SK-N-SH treated with all-trans-retinoic acid at 6 μM for 48 hours (cell line): ENCODE measurements at regions not wholly inside any gene's neighbourhood (a gene's known extent, or its start where the extent isn't known, plus 50 kb on each side); places are given as distances from the start of the nearest gene placed in this dataset.

Experiments
- ATAC-seq: fragments of 200-7000 bp; cut with Tn5 transposase; 3 replicates; pipeline ENCODE4 v1.9.1; 2020; ENCODE audit warnings: mild to moderate bottlenecking, moderate library complexity
- ARNTL ChIP-seq: fragments of 450-650 bp; formaldehyde crosslinking; IDR thresholded peaks from 2 replicates; pipeline ENCODE4 v1.5.0; 2020; ENCODE audit warnings: low read depth, mild to moderate bottlenecking, moderate library complexity, borderline replicate concordance
- BACH2 ChIP-seq: fragments of 250-450 bp; sonication (Bioruptor Pico); IDR thresholded peaks from 2 replicates; pipeline ENCODE4 v1.9.0; 2021; ENCODE audit warnings: mild to moderate bottlenecking, borderline replicate concordance
- CREB5 ChIP-seq: fragments of 250-450 bp; sonication (Bioruptor Pico); IDR thresholded peaks from 2 replicates; pipeline ENCODE4 v1.5.1; 2020; ENCODE audit warnings: low read depth, mild to moderate bottlenecking, moderate library complexity
- CSDC2 ChIP-seq: fragments of 250-450 bp; sonication (Bioruptor Pico); IDR thresholded peaks from 2 replicates; pipeline ENCODE4 v1.5.0; 2020; ENCODE audit warnings: mild to moderate bottlenecking, moderate library complexity
- CSRNP3 ChIP-seq: fragments of 250-450 bp; sonication (Bioruptor Pico); IDR thresholded peaks from 2 replicates; pipeline ENCODE4 v1.5.1; 2021; ENCODE audit warnings: mild to moderate bottlenecking, moderate library complexity
- ESRRG ChIP-seq: fragments of 250-450 bp; sonication (Bioruptor Pico); IDR thresholded peaks from 2 replicates; pipeline ENCODE4 v1.6.1; 2021; ENCODE audit warnings: mild to moderate bottlenecking
- GLIS3 ChIP-seq: fragments of 250-450 bp; sonication (Bioruptor Pico); IDR thresholded peaks from 2 replicates; pipeline ENCODE4 v1.5.0; 2020; ENCODE audit warnings: mild to moderate bottlenecking, moderate library complexity
- ISL1 ChIP-seq: fragments of 250-450 bp; sonication (Bioruptor Pico); IDR thresholded peaks from 2 replicates; pipeline ENCODE4 v2.1.2; 2022; ENCODE audit warnings: mild to moderate bottlenecking, moderate library complexity
- OSR1 ChIP-seq: fragments of 250-450 bp; sonication (Bioruptor Pico); IDR thresholded peaks from 2 replicates; pipeline ENCODE4 v1.8.0; 2022; ENCODE audit warnings: moderate library complexity, mild to moderate bottlenecking, inconsistent platforms
- PATZ1 ChIP-seq: fragments of 250-450 bp; sonication (Bioruptor Pico); IDR thresholded peaks from 2 replicates; pipeline ENCODE4 v1.8.0; 2020; ENCODE audit warnings: mild to moderate bottlenecking, moderate library complexity, borderline replicate concordance
- POU6F1 ChIP-seq: fragments of 250-450 bp; sonication (Bioruptor Pico); IDR thresholded peaks from 2 replicates; pipeline ENCODE4 v1.8.0; 2021; ENCODE audit warnings: low read depth, mild to moderate bottlenecking, moderate library complexity, borderline replicate concordance
- PPARA ChIP-seq: fragments of 250-450 bp; sonication (Bioruptor Pico); IDR thresholded peaks from 2 replicates; pipeline ENCODE4 v1.5.0; 2020; ENCODE audit warnings: mild to moderate bottlenecking, borderline replicate concordance
- RARB ChIP-seq: fragments of 250-450 bp; sonication (Bioruptor Pico); IDR thresholded peaks from 2 replicates; pipeline ENCODE4 v1.8.0; 2021; ENCODE audit warnings: mild to moderate bottlenecking, moderate library complexity
- SNAI2 ChIP-seq: fragments of 250-450 bp; sonication (Bioruptor Pico); IDR thresholded peaks from 2 replicates; pipeline ENCODE4 v1.5.0; 2020; ENCODE audit warnings: mild to moderate bottlenecking, moderate library complexity
- TCF4 ChIP-seq: fragments of 250-450 bp; sonication (Bioruptor Pico); IDR thresholded peaks from 2 replicates; pipeline ENCODE4 v1.8.0; 2021; ENCODE audit warnings: mild to moderate bottlenecking, moderate library complexity, borderline replicate concordance
- TOX ChIP-seq: fragments of 250-450 bp; sonication (Bioruptor Pico); IDR thresholded peaks from 2 replicates; pipeline ENCODE4 v1.8.0; 2021; ENCODE audit warnings: mild to moderate bottlenecking, moderate library complexity, borderline replicate concordance
- TSHZ2 ChIP-seq: fragments of 250-450 bp; sonication (Bioruptor Pico); IDR thresholded peaks from 2 replicates; pipeline ENCODE4 v1.5.0; 2020; ENCODE audit warnings: mild to moderate bottlenecking, moderate library complexity
- ZC3H10 ChIP-seq: fragments of 250-450 bp; sonication (Bioruptor Pico); IDR thresholded peaks from 2 replicates; pipeline ENCODE4 v1.5.1; 2021; ENCODE audit warnings: mild to moderate bottlenecking, moderate library complexity
- ZFP3 ChIP-seq: fragments of 250-450 bp; sonication (Bioruptor Pico); IDR thresholded peaks from 2 replicates; pipeline ENCODE4 v1.5.0; 2020; ENCODE audit warnings: mild to moderate bottlenecking, moderate library complexity
- ZFP30 ChIP-seq: fragments of 450-650 bp; formaldehyde crosslinking; IDR thresholded peaks from 2 replicates; pipeline ENCODE4 v1.5.0; 2022; ENCODE audit warnings: mild to moderate bottlenecking, moderate library complexity
- ZNF565 ChIP-seq: fragments of 450-650 bp; formaldehyde crosslinking; conservative IDR thresholded peaks from 2 replicates; pipeline ENCODE4 v1.5.0; 2020; ENCODE audit warnings: low read depth, mild to moderate bottlenecking, moderate library complexity
- ZNF70 ChIP-seq: fragments of 450-650 bp; formaldehyde crosslinking; IDR thresholded peaks from 2 replicates; pipeline ENCODE4 v1.5.0; 2020; ENCODE audit warnings: mild to moderate bottlenecking, moderate library complexity
- ZNF8 ChIP-seq: fragments of 450-650 bp; formaldehyde crosslinking; IDR thresholded peaks from 2 replicates; pipeline ENCODE4 v1.5.0; 2020; ENCODE audit warnings: mild to moderate bottlenecking, moderate library complexity

- TF ChIP-seq ESRRG (CRISPR knock-in tag) (no peak), ZNF8 (CRISPR knock-in tag) (no peak), RARB (CRISPR knock-in tag) (no peak), TSHZ2 (CRISPR knock-in tag) (no peak), TCF4 (CRISPR knock-in tag) (no peak), ARNTL (no peak), BACH2 (CRISPR knock-in tag) (no peak), ISL1 (CRISPR knock-in tag) (no peak), PPARA (no peak), CSDC2 (CRISPR knock-in tag) (no peak), GLIS3 (CRISPR knock-in tag) (no peak), ZNF565 (CRISPR knock-in tag) (no peak), ZC3H10 (no peak), ZFP3 (no peak), ZNF70 (CRISPR knock-in tag) (no peak), CREB5 (CRISPR knock-in tag) (no peak), CSRNP3 (no peak), PATZ1 (CRISPR knock-in tag) (no peak), ZFP30 (CRISPR knock-in tag) (no peak), TOX (CRISPR knock-in tag) (no peak)
- ATAC-seq, result no peak
Measured at GRCh38 chrX:34528081-34528480, 129.0 kb downstream of the TMEM47 start.

- no peak for ATAC-seq
Measured at GRCh38 chrX:34521563-34521962, 135.5 kb downstream of the TMEM47 start.

More at GRCh38 chrX:34521563-34521962, 135.5 kb downstream of the TMEM47 start:
- TF ChIP-seq CREB5 (CRISPR knock-in tag) (no peak), OSR1 (CRISPR knock-in tag) (no peak), PATZ1 (CRISPR knock-in tag) (no peak), ZNF565 (CRISPR knock-in tag) (no peak), ZC3H10 (no peak), ZNF8 (CRISPR knock-in tag) (no peak), POU6F1 (no peak), ARNTL (no peak), TCF4 (CRISPR knock-in tag) (no peak), BACH2 (CRISPR knock-in tag) (no peak), CSRNP3 (no peak), SNAI2 (no peak), ISL1 (CRISPR knock-in tag) (no peak)
